ENCODE measurements at regions not wholly inside any gene's neighbourhood (a gene's known extent, or its start where the extent isn't known, plus 50 kb on each side); places are given as distances from the start of the nearest gene placed in this dataset.

DNA sequence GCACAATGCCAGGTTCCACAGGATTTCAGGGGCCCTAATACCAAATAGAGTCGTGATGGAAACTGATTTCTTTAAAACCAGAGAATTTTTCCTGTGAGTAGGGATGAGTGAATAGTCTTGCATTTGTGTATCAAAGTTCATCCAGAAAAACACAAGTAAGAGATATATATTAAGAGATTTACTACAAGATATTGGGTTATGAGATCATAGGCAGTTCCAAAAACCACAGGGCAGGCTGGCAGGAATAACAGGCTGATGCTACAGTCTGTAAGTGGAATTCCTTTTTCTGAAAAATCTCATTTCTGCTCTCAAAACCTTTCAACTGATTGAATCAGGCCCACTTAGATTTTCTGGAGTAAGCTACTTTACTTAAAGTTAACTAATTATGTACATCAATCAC, 1756.2 kb upstream of the SEL1L start:
- POLR2A ChIA-PET = no interaction called here
- Histone ChIP-seq H3K4me1 (ENCODE audit: control insufficient read depth, insufficient read depth, low read length) (no peaks in the 10 kb centered on the region), H3K36me3 (ENCODE audit: control insufficient read depth in 2 of 2, insufficient read depth in 1 of 2, low read length in 2 of 2) (no peaks in the 10 kb centered on the region), H3K4me3 (ENCODE audit: low read depth, low read length) (no peak overlapping the region), H3K9me3 (ENCODE audit: control insufficient read depth, insufficient read depth, low read depth, low read length) (no peaks in the 10 kb centered on the region), H3K27ac (ENCODE audit: extremely low read depth, low read depth, low read length) (no peak overlapping the region)
- CTCF ChIA-PET = interaction anchor here (2.0 kb wide), 1 partner anchor 11 kb away, joined by 6 read pairs; no protein-coding TSS in a partner anchor
- TF ChIP-seq ZBTB11 (tag by site-specific recombination; conservative IDR thresholded peaks at IDR 0.05; ENCODE audit: low read depth) (no peak), ZNF324 (tag by site-specific recombination; IDR thresholded peaks at IDR 0.05) (no peak), ZNF112 (tag by site-specific recombination; IDR thresholded peaks at IDR 0.05) (no peak)

DNA sequence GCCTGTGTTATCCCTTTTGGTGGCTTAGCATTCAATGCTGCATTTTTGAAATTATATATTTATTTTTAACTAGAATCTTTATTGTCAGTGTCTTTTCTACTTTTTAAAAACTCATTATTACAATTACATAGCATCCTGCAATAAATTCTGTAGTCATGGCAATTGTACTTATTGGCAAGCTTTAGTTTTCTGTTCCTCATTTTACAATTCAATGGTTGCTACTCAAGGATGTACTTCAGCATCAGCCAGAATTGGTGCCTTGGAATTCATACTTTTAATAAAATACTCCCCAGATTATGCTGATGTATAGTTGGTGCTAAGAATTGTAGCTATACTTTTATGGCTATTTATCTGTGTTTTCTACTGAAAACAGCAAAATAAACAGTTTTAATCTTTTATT, 1756.8 kb upstream of the SEL1L start:
- no peaks in the 10 kb centered on the region for H3K4me1 ChIP-seq (ENCODE audit: control insufficient read depth, insufficient read depth, low read length)
- ChIA-PET POLR2A (no interaction called here), CTCF (interaction anchor here (2.0 kb wide), 1 partner anchor 10 kb away, joined by 6 read pairs; no protein-coding TSS in a partner anchor)
- no peaks in the 10 kb centered on the region for H3K36me3 ChIP-seq (ENCODE audit: control insufficient read depth in 2 of 2, insufficient read depth in 1 of 2, low read length in 2 of 2)
- TF ChIP-seq ZNF335 (tag by site-specific recombination; conservative IDR thresholded peaks at IDR 0.05) = no peak
- TF ChIP-seq GFI1B (tag by site-specific recombination; IDR thresholded peaks at IDR 0.05) = no peak
- H3K27ac ChIP-seq (ENCODE audit: extremely low read depth, low read depth, low read length) = no peak overlapping the region
- no peak overlapping the region for H3K4me3 ChIP-seq (ENCODE audit: low read depth, low read length)
- H3K9me3 ChIP-seq (ENCODE audit: control insufficient read depth, insufficient read depth, low read depth, low read length) = no peaks in the 10 kb centered on the region

GRCh38 chr14:83291714-83292113, 1758.1 kb upstream of the SEL1L start:
- Histone ChIP-seq H3K9me3 (ENCODE audit: control insufficient read depth, insufficient read depth, low read depth, low read length) (no peaks in the 10 kb centered on the region), H3K4me3 (ENCODE audit: low read depth, low read length) (no peak overlapping the region), H3K27ac (ENCODE audit: extremely low read depth, low read depth, low read length) (no peak overlapping the region), H3K36me3 (ENCODE audit: control insufficient read depth in 2 of 2, insufficient read depth in 1 of 2, low read length in 2 of 2) (no peaks in the 10 kb centered on the region), H3K4me1 (ENCODE audit: control insufficient read depth, insufficient read depth, low read length) (no peaks in the 10 kb centered on the region)
- CTCF ChIA-PET = interaction anchor here (2.0 kb wide), 1 partner anchor 9 kb away, joined by 6 read pairs; no protein-coding TSS in a partner anchor
- TF ChIP-seq, protein P1, sequence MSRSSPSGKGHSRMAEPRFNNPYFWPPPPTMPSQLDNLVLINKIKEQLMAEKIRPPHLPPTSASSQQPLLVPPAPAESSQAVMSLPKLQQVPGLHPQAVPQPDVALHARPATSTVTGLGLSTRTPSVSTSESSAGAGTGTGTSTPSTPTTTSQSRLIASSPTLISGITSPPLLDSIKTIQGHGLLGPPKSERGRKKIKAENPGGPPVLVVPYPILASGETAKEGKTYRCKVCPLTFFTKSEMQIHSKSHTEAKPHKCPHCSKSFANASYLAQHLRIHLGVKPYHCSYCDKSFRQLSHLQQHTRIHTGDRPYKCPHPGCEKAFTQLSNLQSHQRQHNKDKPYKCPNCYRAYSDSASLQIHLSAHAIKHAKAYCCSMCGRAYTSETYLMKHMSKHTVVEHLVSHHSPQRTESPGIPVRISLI (tag by site-specific recombination; IDR thresholded peaks at IDR 0.05) = no peak
- TF ChIP-seq ZNF660 (tag by site-specific recombination; IDR thresholded peaks at IDR 0.05) (no peak), ZNF292 (tag by site-specific recombination; IDR thresholded peaks at IDR 0.05; ENCODE audit: borderline replicate concordance, low read depth) (no peak), ZNF473 (tag by site-specific recombination; IDR thresholded peaks at IDR 0.05) (no peak), ZNF132 (tag by site-specific recombination; IDR thresholded peaks at IDR 0.05; ENCODE audit: borderline replicate concordance) (no peak), ZNF354C (tag by site-specific recombination; IDR thresholded peaks at IDR 0.05; ENCODE audit: borderline replicate concordance, low read depth) (no peak), ZNF311 (tag by site-specific recombination; IDR thresholded peaks at IDR 0.05; ENCODE audit: borderline replicate concordance) (no peak), ZXDB (tag by site-specific recombination; IDR thresholded peaks at IDR 0.05) (no peak), ZIC2 (tag by site-specific recombination; IDR thresholded peaks at IDR 0.05) (no peak), HOXC10 (CRISPR knock-in tag; IDR thresholded peaks at IDR 0.05) (no peak), SALL2 (tag by site-specific recombination; IDR thresholded peaks at IDR 0.05; ENCODE audit: borderline replicate concordance) (no peak)
- TF ChIP-seq, protein P2, sequence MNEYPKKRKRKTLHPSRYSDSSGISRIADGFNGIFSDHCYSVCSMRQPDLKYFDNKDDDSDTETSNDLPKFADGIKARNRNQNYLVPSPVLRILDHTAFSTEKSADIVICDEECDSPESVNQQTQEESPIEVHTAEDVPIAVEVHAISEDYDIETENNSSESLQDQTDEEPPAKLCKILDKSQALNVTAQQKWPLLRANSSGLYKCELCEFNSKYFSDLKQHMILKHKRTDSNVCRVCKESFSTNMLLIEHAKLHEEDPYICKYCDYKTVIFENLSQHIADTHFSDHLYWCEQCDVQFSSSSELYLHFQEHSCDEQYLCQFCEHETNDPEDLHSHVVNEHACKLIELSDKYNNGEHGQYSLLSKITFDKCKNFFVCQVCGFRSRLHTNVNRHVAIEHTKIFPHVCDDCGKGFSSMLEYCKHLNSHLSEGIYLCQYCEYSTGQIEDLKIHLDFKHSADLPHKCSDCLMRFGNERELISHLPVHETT (tag by site-specific recombination; IDR thresholded peaks at IDR 0.05) = no peak
- POLR2A ChIA-PET = no interaction called here
